GM19240 (cell line): ENCODE measurements at regions not wholly inside any gene's neighbourhood (a gene's known extent, or its start where the extent isn't known, plus 50 kb on each side); places are given as distances from the start of the nearest gene placed in this dataset.

ENCODE experiments used
- DNase-seq: peaks from one replicate; pipeline ENCODE4 v3.0.0; 2011; ENCODE audit warnings: low spot score; ENCODE audit not compliant: insufficient read length

DNA sequence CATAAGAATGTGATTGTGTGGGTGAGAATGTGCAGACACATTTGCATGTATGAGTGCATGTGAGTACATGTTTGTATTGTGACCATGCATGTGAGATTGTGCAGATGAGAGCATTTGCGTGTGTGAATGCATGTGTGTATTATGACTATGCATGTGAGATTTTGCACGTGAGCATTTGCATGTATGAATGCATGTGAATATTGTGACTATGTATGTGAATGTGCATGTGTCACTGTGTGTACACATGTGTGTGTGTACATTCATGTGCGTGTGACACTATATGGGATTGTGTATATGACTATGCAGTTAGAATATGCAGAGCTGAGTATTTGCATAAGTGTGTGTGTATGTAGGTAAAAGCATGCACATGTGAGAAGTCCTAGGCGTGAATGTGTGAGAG is 381.3 kb upstream of the MAF start:
- no peak for DNase-seq

DNA sequence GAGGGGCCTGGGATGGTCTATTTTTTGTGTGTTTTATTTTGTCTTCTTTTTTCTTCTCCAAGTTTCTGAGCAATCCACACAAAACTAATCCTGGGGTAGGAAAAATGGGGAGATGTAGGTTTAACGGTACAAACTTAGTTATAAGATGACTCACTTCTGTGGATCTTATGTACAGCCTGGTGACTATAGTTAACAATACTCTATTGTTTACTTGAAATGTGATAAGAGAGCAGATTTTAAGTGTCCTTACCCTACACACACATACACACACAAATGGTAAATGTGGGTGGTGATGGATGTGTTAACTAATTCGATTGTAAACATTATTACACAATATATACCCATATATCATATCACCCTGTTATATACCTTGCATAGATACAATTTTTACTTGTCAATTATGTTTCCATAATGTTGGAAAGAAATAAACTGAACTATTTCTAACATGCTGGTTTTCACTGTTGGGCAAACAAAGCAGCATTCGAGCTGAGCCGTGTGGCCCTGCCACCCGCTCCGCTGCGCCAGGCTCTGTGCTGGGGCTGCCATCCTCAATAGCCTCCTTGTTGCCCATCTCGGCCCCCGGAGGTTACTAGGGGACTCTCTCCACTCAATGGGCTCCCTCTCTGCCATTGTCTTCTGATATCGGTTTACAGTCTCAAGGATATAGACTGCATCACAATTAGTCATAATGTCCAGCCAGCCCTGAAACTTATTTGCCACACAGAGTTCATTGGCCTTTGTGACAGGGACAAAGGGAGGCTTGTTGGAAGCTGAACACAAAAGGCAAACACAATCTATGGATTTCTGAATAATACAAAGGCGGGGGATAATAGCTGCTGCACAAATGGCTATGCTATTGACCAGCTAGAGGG is 380.3 kb upstream of the MAF start:
- no peak for DNase-seq

DNA sequence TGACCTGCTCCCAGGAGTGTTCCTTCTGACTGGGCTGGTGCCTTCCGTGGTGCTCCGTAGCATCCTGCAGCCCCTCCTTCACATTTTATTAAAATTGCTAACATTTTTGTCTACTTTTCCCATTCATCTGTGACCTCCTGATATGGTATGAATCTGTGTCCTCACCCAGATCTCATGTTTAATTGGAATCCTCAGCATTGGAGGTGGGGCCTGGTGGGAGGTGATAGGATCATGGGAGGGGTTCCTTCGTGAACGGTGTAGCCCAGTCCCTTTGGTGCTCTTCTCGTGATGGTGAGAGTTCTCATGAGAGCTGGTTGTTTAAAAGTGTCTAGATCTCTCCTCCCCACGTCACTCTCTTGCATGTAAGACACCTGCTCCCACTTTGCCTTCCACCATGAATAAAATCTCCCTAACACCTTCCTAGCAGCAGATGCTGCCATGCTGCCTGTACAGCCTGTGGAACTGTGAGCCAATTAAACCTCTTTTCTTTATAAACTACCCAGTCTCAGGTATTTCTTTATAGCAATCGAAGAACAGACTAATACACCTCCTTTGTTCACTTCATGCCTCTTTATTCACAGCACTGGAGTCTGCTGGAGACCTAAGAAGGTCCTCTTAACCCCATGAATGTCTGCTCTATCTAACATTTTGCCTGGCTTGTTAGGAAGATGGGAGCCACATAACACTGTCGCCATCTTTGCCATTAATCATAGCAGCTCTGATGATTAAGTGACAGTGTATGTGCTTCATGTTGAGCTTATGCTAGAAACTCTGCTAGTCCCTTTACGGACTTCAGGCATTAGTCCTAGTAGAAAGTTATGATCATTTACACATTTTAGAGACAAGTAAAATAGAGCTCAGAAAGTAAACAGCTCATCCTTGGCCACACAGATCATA is 377.7 kb upstream of the MAF start:
- DNase-seq = no peak

DNA sequence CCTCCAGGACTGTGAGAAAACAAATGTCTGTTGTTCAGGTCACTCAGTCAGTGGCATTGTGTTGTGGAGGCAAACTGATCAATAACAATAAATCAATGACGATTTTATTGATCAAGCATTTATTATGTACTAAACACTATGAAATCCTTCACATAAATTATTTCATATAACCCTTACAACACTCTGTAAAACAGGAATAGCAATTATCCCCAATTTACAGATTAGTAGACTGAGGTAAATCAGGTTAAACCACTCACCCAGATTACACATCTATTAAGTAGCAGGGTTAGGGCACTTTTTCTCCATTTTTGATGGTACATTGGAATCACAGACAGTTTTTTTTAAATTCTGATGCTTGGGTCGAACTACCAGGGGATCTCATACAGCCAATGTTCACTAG is 372.8 kb upstream of the MAF start:
- DNase-seq = no peak

DNA sequence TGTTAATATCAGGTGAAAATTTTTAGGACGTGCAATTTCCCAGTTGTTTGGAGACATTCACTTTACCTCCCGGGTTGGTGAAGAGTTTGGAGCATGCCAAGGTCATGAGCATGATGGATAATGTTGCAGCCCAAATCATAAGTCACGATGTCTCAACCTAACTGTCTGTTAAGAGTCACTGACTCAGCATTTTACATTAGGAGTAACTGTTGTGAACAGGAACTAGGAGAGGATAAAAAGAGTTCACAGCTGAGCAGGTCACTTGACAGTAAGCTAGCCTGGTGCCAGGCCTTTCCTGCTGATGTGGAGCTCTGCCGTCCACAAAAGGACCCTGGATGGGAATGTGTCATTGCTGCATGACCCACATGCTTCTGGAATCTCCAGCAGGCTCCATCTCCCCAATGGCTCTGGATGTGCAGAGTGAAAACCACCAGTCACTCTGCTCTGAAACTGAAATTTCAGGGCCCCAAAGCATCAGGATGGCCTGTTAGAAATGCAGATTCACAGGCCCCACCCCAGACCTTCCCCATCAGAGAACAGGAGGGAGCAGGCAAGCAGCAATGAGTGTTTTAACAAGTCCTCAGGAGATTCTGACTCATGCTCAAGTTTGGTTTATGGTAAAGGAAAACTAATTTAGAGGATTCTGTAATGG is 371.6 kb upstream of the MAF start:
- no peak for DNase-seq

DNA sequence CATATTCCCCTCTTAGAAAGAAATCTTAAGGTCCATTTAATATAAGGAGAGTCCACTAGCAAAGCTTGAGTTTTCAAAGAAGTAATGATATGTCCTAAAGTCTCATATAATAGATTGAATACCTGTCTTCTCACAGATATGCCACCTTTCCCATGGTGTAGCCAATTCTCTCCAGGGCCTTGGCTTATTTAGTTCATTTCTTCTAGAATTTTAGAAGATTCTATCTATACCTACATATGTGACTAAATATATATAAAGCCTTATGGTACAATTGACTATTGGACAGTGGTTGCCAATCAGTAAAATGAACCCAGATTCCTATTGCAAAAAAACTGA is 370.7 kb upstream of the MAF start:
- DNase-seq = no peak

DNA sequence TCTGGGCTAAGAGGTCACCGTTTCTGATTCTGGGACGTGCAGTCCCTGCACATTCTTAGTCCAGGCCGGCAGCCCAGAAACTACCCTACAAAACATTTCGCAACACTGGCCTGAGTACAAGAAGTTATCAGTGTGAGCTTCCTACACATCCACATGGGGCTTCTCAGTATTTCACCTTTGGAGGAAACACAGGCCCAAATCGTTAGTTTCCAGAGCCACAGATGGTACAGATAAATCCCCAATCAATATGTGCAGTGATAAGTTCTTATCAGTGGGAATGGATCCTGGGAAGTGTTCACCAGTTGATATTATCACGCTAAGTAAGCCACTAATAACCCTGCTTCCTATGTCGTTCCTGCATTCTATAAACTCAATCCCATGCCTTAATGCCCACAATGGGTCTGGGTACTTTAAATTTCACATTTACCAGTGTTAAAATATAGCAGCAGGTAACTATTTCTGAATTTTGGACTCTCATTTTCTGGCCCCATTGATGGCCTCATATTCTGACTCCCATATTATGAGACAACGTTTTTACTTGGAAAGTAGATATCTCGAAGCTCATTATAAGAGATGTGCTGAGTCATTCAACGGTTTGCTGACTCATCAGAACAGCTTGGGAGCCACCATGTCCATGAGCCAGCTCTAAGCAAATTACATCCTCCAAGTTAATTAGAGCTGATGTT is 370.2 kb upstream of the MAF start:
- no peak for DNase-seq

DNA sequence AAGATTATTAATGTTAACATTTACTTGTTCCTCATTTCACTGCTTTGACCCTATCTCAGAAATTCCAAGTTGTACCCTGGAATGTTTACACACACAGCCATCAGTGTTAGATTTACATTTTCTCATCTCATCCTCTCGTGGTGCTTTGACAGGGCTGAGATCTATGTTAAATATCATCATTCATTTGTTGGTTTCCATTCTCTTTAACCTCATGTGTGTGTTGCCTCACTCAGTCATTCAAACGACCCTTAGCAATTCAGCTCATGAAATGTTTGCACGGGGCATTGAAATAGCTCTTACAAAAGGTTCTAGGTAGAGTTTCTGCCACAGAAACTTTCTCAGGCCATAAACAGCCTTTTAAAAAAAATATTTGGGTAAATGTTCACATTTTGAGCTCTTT is 369.6 kb upstream of the MAF start:
- no peak for DNase-seq

DNA sequence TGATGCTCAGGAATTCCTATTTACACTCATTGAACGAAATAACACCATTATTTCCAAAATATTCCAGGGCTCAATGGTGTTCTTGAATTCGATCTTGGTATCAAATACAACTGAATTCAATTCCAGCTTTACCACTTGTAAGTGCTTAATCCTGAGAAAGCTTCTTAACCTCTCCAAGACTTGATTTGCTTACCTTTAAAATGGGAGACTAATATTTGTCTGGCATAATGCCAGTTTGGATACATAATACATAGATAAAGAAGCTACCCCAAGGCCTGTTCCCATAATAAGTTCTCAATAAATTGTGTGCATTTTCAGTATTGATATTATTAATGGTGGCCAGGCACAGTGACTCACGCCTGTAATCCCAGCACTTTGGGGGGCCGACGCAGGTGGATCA is 368.9 kb upstream of the MAF start:
- no peak for DNase-seq

DNA sequence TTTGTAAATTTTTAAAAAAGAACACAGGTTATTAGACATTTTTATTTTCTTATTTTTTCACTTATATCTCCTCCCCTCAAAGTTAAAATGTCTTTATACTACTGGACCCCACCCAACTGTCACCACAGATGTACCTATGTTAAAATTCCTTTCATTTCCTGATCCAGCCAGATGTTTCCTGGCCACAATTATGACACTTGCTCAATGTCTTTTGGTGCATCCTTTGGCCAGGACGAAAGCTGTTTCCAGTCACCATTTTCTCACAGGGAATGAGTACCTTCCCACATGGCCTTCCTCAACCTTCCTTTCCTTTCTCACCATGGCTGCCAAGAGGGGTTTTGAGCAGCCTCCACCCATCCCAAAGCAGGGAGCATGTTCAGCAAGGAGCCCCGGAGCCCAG is 365.7 kb upstream of the MAF start:
- DNase-seq = no peak

DNA sequence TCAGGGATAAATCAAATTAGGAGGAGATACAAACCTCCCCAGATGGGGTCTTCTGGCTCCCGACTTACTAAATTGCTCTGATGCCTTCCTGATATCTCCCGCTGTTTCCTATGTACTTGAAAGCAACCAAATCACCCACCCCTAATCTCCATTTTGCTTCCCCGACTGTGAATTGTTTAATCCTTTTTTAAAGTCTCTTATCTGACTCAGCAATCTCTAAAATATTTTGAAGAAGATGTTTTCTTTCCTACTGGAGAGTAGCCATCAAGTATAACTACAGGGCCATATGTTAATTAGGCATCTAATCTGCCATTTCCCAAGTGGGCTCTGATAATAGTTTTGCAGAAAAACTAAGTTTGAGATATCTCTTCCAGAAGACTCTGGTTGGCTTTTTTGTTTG is 365.2 kb upstream of the MAF start:
- no peak for DNase-seq

DNA sequence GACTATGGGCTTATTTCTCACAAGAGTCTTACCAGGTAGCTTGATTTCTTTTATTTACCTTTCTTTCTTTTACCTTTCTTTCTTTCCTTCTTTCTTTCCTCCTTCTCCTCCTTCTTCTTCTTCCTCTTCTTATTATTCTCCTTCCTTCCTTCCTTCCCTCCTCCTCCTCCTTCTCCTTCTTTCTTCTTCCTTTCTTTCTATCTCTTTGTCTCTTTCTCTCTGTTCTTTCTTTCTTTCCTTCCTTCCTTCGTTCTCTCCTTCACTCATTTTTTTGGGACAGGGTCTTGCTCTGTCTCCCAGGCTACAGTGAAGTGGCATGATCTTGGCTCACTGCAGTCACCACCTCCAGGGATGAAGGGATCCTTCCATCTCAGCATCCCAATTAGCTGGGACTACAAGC is 363.6 kb upstream of the MAF start:
- DNase-seq = no peak

DNA sequence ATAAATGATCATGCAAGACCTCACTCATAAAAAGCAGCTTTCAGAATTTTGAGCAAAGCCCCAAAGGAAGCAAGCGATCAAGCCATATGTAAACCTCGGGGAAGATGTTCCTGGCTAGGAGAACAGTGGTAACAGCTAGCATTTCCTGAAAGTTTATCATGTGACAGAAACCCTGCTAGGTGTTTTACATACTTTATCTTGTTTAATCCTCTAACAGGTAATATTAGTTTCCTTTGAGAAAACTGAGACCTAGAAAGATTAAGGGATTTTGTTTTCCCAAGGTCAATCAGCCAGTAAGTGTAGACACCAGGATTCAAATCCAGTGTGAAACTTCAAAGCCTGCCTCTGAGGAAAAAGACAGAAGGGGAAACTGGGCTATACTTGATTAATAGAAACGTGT is 362.4 kb upstream of the MAF start:
- no peak for DNase-seq

DNA sequence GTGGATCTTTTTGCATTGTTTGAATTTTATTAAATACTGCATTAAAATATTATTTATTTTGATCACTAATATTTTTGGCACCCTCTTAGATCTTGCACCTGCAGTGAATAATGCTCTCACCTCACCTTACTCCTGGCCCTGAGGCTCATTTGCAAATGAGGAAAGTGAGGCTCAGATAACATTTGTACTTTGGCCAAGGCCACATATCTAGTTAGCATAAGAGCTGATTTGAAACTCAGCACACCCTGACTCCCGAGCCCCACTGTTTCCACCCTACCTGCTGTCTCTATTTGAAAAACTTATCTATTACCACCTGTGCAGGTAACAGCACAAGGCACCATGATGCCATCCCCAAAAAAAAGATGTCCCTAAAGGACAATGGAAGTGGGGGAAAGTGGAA is 358.7 kb upstream of the MAF start:
- DNase-seq = no peak

DNA sequence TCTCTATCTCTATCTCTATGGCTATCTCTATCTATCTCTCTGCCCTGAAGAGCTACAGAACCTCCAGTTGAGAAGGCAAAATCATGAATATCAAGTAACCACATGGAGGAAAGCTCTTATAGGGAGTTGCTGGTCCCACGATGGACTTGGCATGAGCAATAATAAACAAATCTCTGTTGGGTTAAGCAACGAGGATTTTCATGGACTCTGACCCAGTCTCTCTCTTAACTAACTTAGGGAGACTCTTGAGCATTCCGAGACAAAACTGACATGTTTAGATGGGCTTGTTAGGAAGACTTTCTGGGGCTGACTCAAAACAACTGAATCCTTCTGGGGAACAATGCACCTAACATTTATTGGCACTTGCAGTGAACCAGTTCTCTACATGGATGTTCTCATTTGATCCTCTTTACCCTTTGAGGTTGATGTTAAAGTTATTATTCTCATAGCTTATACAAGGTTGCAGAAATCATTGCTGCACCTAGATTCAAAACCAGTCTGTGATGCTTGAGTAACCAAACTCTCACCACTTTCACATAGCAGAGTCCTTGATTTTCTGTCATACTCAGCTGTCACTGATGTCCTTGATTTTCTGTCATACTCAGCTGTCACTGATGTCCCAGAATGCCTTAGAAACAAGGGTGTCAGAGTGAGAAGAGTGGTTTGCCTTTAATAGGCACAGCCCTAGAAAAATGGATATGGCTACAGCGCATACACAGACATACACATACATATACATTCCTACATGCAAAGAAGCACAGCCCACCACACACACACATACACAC is 354.6 kb upstream of the MAF start:
- no peak for DNase-seq

DNA sequence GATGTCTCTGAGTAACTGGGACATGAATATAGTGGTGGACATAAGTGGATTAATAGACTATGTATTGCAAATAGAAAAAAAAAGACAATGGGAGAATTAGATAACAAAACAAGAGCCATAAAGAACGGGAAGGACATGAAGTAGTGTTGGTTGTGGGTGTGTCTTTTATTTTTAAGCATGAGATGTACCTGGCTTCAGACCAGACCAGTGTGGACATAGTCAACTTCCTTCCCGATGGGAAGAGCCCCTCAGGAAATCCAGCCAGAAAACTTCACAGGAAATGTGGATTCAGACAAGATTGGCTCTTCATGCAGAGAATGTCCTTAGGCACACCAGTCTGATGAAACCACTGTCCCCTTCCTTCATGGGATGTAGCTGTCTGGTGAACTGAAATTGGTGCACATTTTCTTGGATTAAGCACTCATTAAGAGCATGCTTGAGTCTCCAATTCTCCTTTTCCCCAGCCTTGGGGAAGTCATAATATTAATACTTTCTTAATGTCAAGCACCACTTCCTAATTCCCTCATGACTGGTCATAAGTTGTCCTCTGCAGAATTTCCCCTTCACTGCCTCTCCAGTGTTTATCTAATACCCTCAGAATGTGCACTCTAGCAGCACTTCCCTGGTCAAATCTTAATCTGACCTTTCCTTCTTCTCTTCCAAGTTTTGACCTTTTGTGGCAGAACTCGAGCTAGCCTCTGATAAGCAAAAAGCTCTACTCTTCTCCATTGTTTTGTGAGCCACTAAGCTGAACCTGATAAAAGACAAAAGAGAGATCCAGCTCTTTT is 350.6 kb upstream of the MAF start:
- no peak for DNase-seq

DNA sequence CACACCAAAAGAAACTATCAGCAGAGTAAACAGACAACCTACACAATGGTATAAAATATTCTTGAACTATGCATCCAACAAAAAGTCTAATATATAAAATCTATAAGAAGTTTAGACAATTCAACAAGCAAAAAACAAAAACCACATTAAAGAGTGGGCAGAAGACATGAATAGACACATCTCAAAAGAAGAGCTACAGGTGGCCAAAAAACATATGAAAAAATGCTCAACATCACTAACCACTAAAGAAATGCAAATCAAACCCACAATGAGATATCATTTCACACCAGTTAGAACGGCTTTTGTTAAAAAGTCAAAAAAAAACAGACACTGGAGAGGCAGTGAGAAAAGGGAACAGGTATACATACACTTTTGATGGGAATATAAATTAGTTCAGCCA is 348.9 kb upstream of the MAF start:
- no peak for DNase-seq

DNA sequence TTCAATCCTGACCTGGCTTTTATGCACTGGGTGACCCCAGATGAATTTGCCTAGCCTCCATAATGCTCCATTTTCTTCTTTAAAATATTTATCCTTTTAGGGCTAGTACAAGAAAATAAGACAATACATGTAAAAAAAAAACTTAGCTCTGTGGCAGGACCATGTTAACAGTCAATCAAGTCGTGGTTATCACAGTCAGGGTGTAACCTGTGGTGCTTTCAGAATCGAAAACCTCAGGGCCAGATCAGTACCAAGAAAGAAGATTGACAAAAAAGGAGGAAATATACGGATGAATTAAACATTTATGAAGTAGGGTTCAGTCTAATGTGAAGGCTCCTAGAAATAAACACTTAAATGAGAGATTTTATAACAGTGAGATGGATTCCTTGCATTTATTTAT is 347.2 kb upstream of the MAF start:
- DNase-seq = no peak

DNA sequence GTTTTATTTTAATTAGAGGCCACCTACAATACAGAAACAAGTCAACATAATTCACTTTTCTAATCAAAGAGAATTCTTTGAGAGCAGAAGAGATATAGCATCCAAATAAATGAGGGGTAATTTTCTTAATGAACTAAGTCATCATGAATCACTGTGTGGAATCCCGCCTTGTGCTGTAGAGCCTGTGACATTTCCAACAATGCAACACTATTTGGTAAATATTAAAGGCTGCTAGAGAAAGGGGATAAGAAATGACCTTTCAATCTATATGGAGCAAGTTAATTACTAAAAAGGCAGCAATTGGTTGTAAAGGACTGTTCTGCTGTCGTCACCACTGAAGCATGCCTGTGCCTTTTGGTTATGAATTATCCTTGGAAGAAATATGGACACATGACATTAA is 345.7 kb upstream of the MAF start:
- no peak for DNase-seq

DNA sequence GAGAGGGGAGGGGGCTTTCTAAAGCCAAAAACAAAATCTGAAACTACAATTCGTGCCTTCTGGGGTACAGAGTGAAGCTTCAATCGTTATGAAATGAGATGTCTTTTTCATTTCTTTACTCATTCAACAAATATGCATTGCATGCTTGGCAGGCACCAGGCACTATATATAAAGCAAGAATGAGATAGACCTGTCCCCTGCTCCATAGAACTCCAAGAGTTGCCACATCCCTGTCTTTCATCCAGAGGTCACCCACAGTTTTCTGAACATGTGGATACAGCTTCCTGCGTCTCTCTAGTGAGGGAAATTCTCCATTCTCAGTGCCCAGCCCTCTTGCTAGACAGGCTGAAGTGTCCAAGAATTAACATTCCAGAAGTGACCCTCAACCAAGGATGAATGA is 343.2 kb upstream of the MAF start:
- no peak for DNase-seq
